ENCODE measurements at regions not wholly inside any gene's neighbourhood (a gene's known extent, or its start where the extent isn't known, plus 50 kb on each side); places are given as distances from the start of the nearest gene placed in this dataset.
"Not testable (repeated sequence)": the region's sequence is repeated elsewhere in the genome, so short reads cannot be mapped to it uniquely, and the experiment has no call there.

GRCh38 chr4:25981749-25982148 lies 67.7 kb downstream of the SMIM20 start:
- DNase-seq, result no peak

- no peak for DNase-seq
These were observed 68.9 kb downstream of the SMIM20 start for GRCh38 chr4:25982962-25983361.

- no peak for DNase-seq
These were observed 70.2 kb downstream of the SMIM20 start for GRCh38 chr4:25984266-25984665.

- no peak for DNase-seq
These were observed 70.8 kb downstream of the SMIM20 start for GRCh38 chr4:25984796-25985195.

GRCh38 chr4:25986807-25987206 lies 72.8 kb downstream of the SMIM20 start:
- DNase-seq, result no peak

- DNase-seq, result no peak
These were observed 77.3 kb downstream of the SMIM20 start for GRCh38 chr4:25991340-25991739.

- no peak for DNase-seq
These were observed 79.6 kb downstream of the SMIM20 start for GRCh38 chr4:25993395-25994185.

GRCh38 chr4:25994577-25994976 lies 80.6 kb downstream of the SMIM20 start:
- DNase-seq, result not testable (repeated sequence)

GRCh38 chr4:26000274-26000950 lies 86.4 kb downstream of the SMIM20 start:
- no peak for DNase-seq

- no peak for DNase-seq
These were observed 87.4 kb downstream of the SMIM20 start for GRCh38 chr4:26001413-26001812.

- DNase-seq, result no peak
These were observed 87.8 kb downstream of the SMIM20 start for GRCh38 chr4:26001816-26002215.

- no peak for DNase-seq
These were observed 89.0 kb downstream of the SMIM20 start for GRCh38 chr4:26003056-26003455.

- no peak for DNase-seq
These were observed 90.3 kb downstream of the SMIM20 start for GRCh38 chr4:26004290-26004689.

- DNase-seq, result no peak
These were observed 91.7 kb downstream of the SMIM20 start for GRCh38 chr4:26005764-26006163.

- no peak for DNase-seq
These were observed 94.7 kb downstream of the SMIM20 start for GRCh38 chr4:26008737-26009136.

- DNase-seq, result no peak
These were observed 95.5 kb downstream of the SMIM20 start for GRCh38 chr4:26009502-26009901.

GRCh38 chr4:26010304-26010703 lies 96.3 kb downstream of the SMIM20 start:
- no peak for DNase-seq

- no peak for DNase-seq
These were observed 99.6 kb downstream of the SMIM20 start for GRCh38 chr4:26013629-26014028.

- DNase-seq, result no peak
These were observed 101.2 kb downstream of the SMIM20 start for GRCh38 chr4:26015133-26015651.

GRCh38 chr4:26015906-26016305 lies 101.9 kb downstream of the SMIM20 start:
- DNase-seq, result no peak

GRCh38 chr4:26017531-26017930 lies 103.5 kb downstream of the SMIM20 start:
- no peak for DNase-seq

- not testable (repeated sequence) for DNase-seq
These were observed 104.1 kb downstream of the SMIM20 start for GRCh38 chr4:26017961-26018700.
